Mesenchymal stem cell (in vitro differentiated cells and primary cell): ENCODE measurements at regions not wholly inside any gene's neighbourhood (a gene's known extent, or its start where the extent isn't known, plus 50 kb on each side); places are given as distances from the start of the nearest gene placed in this dataset.

Experiments used
- DNase-seq: peaks from one replicate; pipeline ENCODE4 v3.0.0-alpha.2; 2013
- H2AFZ ChIP-seq: one replicate; pipeline ENCODE4 v1.6.1; 2013; ENCODE audit warnings: low read depth, mild to moderate bottlenecking, control low read depth, inconsistent platforms, low read length, moderate library complexity
- H2AK5ac ChIP-seq: 2 replicates; pipeline ENCODE4 v1.6.1; 2013; ENCODE audit warnings: low read length, moderate library complexity, mild to moderate bottlenecking, inconsistent platforms; ENCODE audit not compliant: severe bottlenecking
- H2BK120ac ChIP-seq: one replicate; pipeline ENCODE4 v1.6.1; 2013; ENCODE audit warnings: low read depth, mild to moderate bottlenecking, inconsistent platforms, low read length, moderate library complexity
- H2BK12ac ChIP-seq, 2 experiments: one replicate each; pipeline ENCODE4 v1.6.1; 2013; ENCODE audit warnings: inconsistent platforms in 2 of 2, low read length in 2 of 2, mild to moderate bottlenecking in 2 of 2, moderate library complexity in 2 of 2, control low read depth in 1 of 2
- H2BK15ac ChIP-seq: one replicate; pipeline ENCODE4 v1.6.1; 2013; ENCODE audit warnings: mild to moderate bottlenecking, low read depth, inconsistent platforms; ENCODE audit not compliant: poor library complexity, severe bottlenecking
- H2BK5ac ChIP-seq: 2 replicates; pipeline ENCODE4 v1.6.1; 2013; ENCODE audit warnings: low read depth, mild to moderate bottlenecking, low read length, control low read depth, inconsistent platforms; ENCODE audit not compliant: poor library complexity, severe bottlenecking
- H3K14ac ChIP-seq, 2 experiments: one replicate each; pipeline ENCODE4 v1.6.1; 2013; ENCODE audit warnings: inconsistent platforms in 2 of 2, low read length in 2 of 2, control low read depth in 1 of 2, mild to moderate bottlenecking in 1 of 2, moderate library complexity in 1 of 2
- H3K18ac ChIP-seq, 2 experiments: one replicate each; pipeline ENCODE4 v1.6.1; 2013; ENCODE audit warnings: inconsistent platforms in 2 of 2, low read length in 2 of 2, control low read depth in 1 of 2, low read depth in 1 of 2, mild to moderate bottlenecking in 1 of 2
- H3K23ac ChIP-seq, 2 experiments: one replicate each; pipeline ENCODE4 v1.6.1; 2013; ENCODE audit warnings: inconsistent platforms in 2 of 2, low read length in 2 of 2, mild to moderate bottlenecking in 2 of 2, moderate library complexity in 2 of 2, control low read depth in 1 of 2
- H3K27ac ChIP-seq: 2 replicates; pipeline ENCODE4 v1.5.1; 2013; ENCODE audit warnings: mild to moderate bottlenecking, moderate library complexity, low read length, control low read depth, inconsistent platforms; ENCODE audit not compliant: poor library complexity, severe bottlenecking
- H3K27me3 ChIP-seq, 2 experiments: 2 replicates each; pipeline versions ENCODE4 v1.6.1 to v1.7.0; 2013; ENCODE audit warnings: low read length in 2 of 2, mild to moderate bottlenecking in 2 of 2, moderate library complexity in 2 of 2, control low read depth in 1 of 2, inconsistent platforms in 1 of 2; ENCODE audit not compliant: control insufficient read depth in 1 of 2, insufficient read depth in 1 of 2
- H3K36me3 ChIP-seq, 2 experiments: 2 replicates each; pipeline versions ENCODE4 v1.6.1 to v1.7.0; 2013; ENCODE audit warnings: low read length in 2 of 2, control low read depth in 1 of 2, inconsistent platforms in 1 of 2, low read depth in 1 of 2, mild to moderate bottlenecking in 1 of 2; ENCODE audit not compliant: insufficient read depth in 2 of 2, control insufficient read depth in 1 of 2
- H3K4ac ChIP-seq, 2 experiments: one replicate each; pipeline ENCODE4 v1.6.1; 2013; ENCODE audit warnings: inconsistent platforms in 2 of 2, low read length in 2 of 2, mild to moderate bottlenecking in 2 of 2, moderate library complexity in 2 of 2, control low read depth in 1 of 2, low read depth in 1 of 2
- H3K4me1 ChIP-seq: 2 replicates; pipeline ENCODE4 v1.6.1; 2013; ENCODE audit warnings: low read depth, low read length, control low read depth; ENCODE audit not compliant: control insufficient read depth, insufficient read depth
- H3K4me2 ChIP-seq: 2 replicates; pipeline ENCODE4 v1.6.1; 2013; ENCODE audit warnings: low read length, mild to moderate bottlenecking, inconsistent platforms; ENCODE audit not compliant: poor library complexity, severe bottlenecking
- H3K4me3 ChIP-seq, 2 experiments: 2 replicates each; pipeline versions ENCODE4 v1.5.1 to v1.7.0; 2013; ENCODE audit warnings: low read length in 2 of 2, mild to moderate bottlenecking in 2 of 2, control low read depth in 1 of 2, low read depth in 1 of 2; ENCODE audit not compliant: insufficient read depth in 1 of 2
- H3K79me1 ChIP-seq: replicated peaks from 2 replicates; pipeline ENCODE4 v1.6.1; 2013; ENCODE audit warnings: mild to moderate bottlenecking, control low read depth, low read length, inconsistent platforms; ENCODE audit not compliant: poor library complexity, severe bottlenecking
- H3K9ac ChIP-seq: 2 replicates; pipeline ENCODE4 v1.7.0; 2013; ENCODE audit warnings: mild to moderate bottlenecking, low read length, moderate library complexity
- H3K9me3 ChIP-seq: 2 replicates; pipeline ENCODE4 v1.7.0; 2013; ENCODE audit warnings: mild to moderate bottlenecking, low read length; ENCODE audit not compliant: control insufficient read depth
- H4K8ac ChIP-seq: one replicate; pipeline ENCODE4 v1.6.1; 2013; ENCODE audit warnings: inconsistent platforms, mild to moderate bottlenecking, low read length, moderate library complexity
- H4K91ac ChIP-seq: one replicate; pipeline ENCODE4 v1.6.1; 2013; ENCODE audit warnings: mild to moderate bottlenecking, low read length, inconsistent platforms
- WGBS: methylation state at CpG from one replicate; pipeline ENCODE4 v1.1.7; 2013; ENCODE audit warnings: mixed read lengths; 5-methylcytosine and 5-hydroxymethylcytosine counted together

DNA sequence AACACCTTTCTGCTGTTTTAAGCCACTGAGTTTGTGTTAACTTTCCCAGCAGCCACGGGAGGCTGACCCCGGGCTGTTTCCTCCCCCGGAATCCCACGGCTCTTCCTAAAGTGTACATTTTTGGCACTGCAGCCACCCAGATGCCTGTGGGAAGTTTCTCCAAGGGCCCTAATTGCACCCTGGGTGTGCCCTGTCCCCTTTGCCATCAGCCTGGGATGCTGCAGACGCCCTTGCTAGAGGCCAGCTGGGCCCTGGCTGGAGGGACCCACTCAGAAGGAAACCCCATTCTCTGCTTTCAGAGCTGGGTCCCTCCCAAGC, 883.3 kb downstream of the BRD1 start:
- WGBS: 82% methylated on average over 5 of the region's 5 CpGs

DNA sequence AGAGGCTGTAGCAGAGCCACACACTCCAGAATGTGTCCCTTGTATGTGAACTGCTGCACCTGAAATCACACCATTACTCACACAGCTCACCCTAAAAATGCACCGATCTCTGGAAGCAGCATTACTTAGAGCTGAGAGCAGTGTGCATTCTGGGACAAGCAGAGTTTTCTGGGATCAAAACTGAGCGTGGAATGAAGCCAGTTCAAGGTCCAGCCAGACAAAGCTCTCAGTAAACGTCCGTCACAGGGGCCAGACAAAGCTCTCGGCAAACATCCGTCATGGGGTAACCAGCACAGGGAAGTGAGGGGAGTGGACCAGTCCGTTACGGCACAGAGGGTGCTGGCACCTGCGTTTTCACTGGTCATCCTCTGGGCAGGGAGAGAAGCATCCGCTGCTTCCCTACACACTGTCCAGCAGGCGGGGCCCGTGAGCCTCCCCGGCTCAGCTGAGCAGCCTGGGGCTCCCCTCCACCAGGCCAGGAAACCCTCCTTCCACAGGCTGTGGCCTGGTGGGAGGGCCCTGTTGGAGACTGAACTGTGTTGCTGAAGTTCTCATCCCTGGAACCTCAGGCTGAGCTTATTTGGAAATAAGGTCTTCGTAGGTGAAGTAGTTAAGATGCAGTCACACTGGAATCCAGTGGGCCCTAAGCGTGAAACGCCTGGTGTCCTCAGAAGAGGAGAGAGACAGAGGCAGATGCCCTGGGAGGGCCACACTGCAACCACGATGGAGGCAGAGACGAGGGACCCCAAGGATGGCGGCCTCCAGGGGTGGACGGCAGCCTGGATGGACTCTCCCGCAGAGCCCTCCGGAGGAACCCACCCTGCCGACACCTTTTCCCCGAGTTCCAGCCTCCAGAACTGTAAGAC, 883.9 kb downstream of the BRD1 start:
- H2AFZ ChIP-seq: no peak overlapping the region
- 74% methylated on average over 20 of the region's 24 CpGs for WGBS
- no peak overlapping the region for H3K4ac ChIP-seq
- no peak for DNase-seq
- no peak overlapping the region for H2BK120ac ChIP-seq
- no peak overlapping the region for H3K27ac ChIP-seq
- no peak overlapping the region for H3K4me3 ChIP-seq
- no peak overlapping the region for H3K18ac ChIP-seq
- H3K23ac ChIP-seq: no peak overlapping the region
- no peak overlapping the region for H2BK15ac ChIP-seq
- H4K8ac ChIP-seq: no peak overlapping the region
- no peak overlapping the region for H3K4me2 ChIP-seq
- H2BK5ac ChIP-seq: no peak overlapping the region
- no peaks in the 10 kb centered on the region for H3K79me1 ChIP-seq
- no peaks in the 10 kb centered on the region for H3K4me1 ChIP-seq
- H2AK5ac ChIP-seq: no peak overlapping the region
- no peaks in the 10 kb centered on the region for H3K27me3 ChIP-seq
- no peak overlapping the region for H3K9ac ChIP-seq
- H2BK12ac ChIP-seq: no peak overlapping the region
- no peaks in the 10 kb centered on the region for H3K36me3 ChIP-seq
- no peak overlapping the region for H4K91ac ChIP-seq
- H3K14ac ChIP-seq: no peak overlapping the region
- H3K9me3 ChIP-seq: no peaks in the 10 kb centered on the region

More for the DNA sequence above, 883.3 kb downstream of the BRD1 start:
- Histone ChIP-seq H3K27me3 (no peaks in the 10 kb centered on the region), H2BK5ac (no peak overlapping the region), H3K79me1 (no peaks in the 10 kb centered on the region), H3K9me3 (no peaks in the 10 kb centered on the region), H2BK15ac (no peak overlapping the region), H3K4me2 (no peak overlapping the region), H4K91ac (no peak overlapping the region), H4K8ac (no peak overlapping the region), H2AK5ac (no peak overlapping the region), H2AFZ (no peak overlapping the region), H3K9ac (no peak overlapping the region), H3K27ac (no peak overlapping the region), H2BK12ac (no peak overlapping the region), H3K14ac (no peak overlapping the region), H3K36me3 (no peaks in the 10 kb centered on the region), H3K23ac (no peak overlapping the region), H3K4me1 (no peaks in the 10 kb centered on the region), H3K4me3 (no peak overlapping the region), H3K4ac (no peak overlapping the region), H3K18ac (no peak overlapping the region), H2BK120ac (no peak overlapping the region)
- no peak for DNase-seq

DNA sequence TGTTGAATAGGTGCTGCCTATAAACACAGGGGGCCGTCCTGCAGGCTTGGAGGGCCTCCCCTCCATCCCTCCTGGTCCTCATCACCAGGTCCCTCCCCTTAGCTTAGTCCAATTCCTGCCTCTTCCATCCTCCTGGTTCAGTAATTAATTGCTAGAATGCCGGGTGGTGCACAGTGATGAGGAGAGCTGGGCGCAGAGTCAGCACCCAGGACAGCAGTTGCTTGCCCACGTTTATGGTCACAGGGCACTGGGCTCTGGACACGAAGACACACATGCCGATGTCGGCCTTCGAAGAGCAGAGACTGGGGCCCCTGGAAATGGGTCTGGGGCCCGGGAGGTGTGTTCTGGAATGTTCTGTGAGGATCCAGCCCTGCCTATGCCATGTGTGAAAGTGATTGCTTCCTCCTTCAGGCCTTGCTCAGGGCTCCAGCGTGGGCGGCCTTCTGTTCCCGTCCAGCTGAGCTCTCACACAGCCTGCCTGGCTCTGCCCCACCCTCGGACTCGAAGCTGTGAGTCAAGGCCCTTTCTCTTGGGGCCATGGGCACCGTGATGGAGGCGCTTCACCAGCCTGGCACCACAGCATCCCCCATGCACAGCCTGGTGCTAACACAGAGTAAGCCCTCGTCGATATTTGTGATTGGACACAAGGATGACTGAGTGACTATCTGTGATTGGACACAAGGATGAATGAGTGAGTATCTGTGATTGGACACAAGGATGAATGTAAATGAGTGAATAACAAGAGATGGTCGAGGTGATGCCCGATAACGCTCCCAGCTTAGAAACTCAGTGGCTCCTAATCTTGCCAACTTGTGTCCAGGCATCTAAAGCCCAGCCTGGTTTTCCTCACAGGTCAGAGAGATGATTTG, 884.7 kb downstream of the BRD1 start:
- no peak overlapping the region for H3K23ac ChIP-seq
- peak overlapping the region in 1 of 2 experiments; percentile 7 for H3K4me3 ChIP-seq
- no peak for DNase-seq
- no peak overlapping the region for H4K8ac ChIP-seq
- no peaks in the 10 kb centered on the region for H3K9me3 ChIP-seq
- H2BK12ac ChIP-seq: no peak overlapping the region
- no peaks in the 10 kb centered on the region for H3K36me3 ChIP-seq
- no peak overlapping the region for H3K4ac ChIP-seq
- H2BK15ac ChIP-seq: no peak overlapping the region
- no peak overlapping the region for H2BK5ac ChIP-seq
- no peak overlapping the region for H3K14ac ChIP-seq
- H3K27ac ChIP-seq: no peak overlapping the region
- peak overlapping the region; percentile 34 for H4K91ac ChIP-seq
- no peaks in the 10 kb centered on the region for H3K4me1 ChIP-seq
- no peaks in the 10 kb centered on the region for H3K79me1 ChIP-seq
- H2BK120ac ChIP-seq: no peak overlapping the region
- H3K27me3 ChIP-seq: no peaks in the 10 kb centered on the region
- H3K9ac ChIP-seq: no peak overlapping the region
- no peak overlapping the region for H2AK5ac ChIP-seq
- no peak overlapping the region for H3K4me2 ChIP-seq
- 78% methylated on average over 21 of the region's 21 CpGs for WGBS
- H2AFZ ChIP-seq: no peak overlapping the region
- no peak overlapping the region for H3K18ac ChIP-seq

DNA sequence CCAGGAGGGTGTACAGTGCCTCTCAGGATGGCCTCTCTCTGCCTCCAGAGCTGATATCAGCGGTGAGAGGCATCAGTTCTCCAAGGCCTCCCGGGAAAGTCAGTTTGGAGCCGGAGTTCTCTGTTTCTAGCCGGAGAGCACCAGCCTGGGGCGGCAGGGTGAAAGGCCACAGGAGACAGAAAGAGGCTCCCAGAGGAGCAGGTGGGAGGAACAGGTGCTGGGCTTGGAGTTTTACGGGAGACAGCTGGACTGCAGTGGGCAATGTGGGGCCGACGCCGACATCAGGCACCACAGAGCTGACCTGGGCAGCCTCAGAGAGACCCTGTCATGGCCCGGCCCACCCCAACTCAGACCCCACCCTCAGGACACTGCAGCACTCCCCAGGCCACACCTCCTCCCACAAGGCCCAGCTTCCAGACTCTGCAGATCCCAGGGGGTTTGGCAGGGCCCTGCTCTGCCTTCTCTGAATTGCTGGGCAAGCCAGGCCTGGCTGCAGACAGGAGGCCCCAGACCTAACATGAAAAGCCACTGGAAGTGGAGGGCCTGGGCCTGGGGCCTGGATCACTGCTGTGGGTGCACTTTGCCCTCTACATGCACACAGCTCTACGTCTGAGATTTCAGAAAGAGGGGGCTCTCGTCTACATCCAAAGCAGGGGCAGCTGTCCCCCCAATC, 885.6 kb downstream of the BRD1 start:
- H3K36me3 ChIP-seq: no peaks in the 10 kb centered on the region
- no peaks in the 10 kb centered on the region for H3K4me1 ChIP-seq
- H3K18ac ChIP-seq: no peak overlapping the region
- 73% methylated on average over 11 of the region's 12 CpGs for WGBS
- H4K91ac ChIP-seq: no peak overlapping the region
- no peak overlapping the region for H2AK5ac ChIP-seq
- no peak overlapping the region for H4K8ac ChIP-seq
- no peak overlapping the region for H2BK120ac ChIP-seq
- DNase-seq: no peak
- no peak overlapping the region for H2BK12ac ChIP-seq
- no peaks in the 10 kb centered on the region for H3K9me3 ChIP-seq
- no peak overlapping the region for H3K9ac ChIP-seq
- no peak overlapping the region for H3K14ac ChIP-seq
- no peak overlapping the region for H3K4ac ChIP-seq
- no peak overlapping the region for H3K4me3 ChIP-seq
- H3K4me2 ChIP-seq: no peak overlapping the region
- H2AFZ ChIP-seq: no peak overlapping the region
- H3K23ac ChIP-seq: no peak overlapping the region
- no peak overlapping the region for H3K27ac ChIP-seq
- H3K27me3 ChIP-seq: no peaks in the 10 kb centered on the region
- H3K79me1 ChIP-seq: no peaks in the 10 kb centered on the region
- no peak overlapping the region for H2BK5ac ChIP-seq
- H2BK15ac ChIP-seq: no peak overlapping the region
